ENCODE measurements at regions not wholly inside any gene's neighbourhood (a gene's known extent, or its start where the extent isn't known, plus 50 kb on each side); places are given as distances from the start of the nearest gene placed in this dataset.

- no peaks in the 10 kb centered on the region for H3K4me1 ChIP-seq
- no peaks in the 10 kb centered on the region for H3K27me3 ChIP-seq
- DNase-seq (ENCODE audit: low spot score in 2 of 2), result no peak
- H3K4me3 ChIP-seq, result no peak overlapping the region
- TF ChIP-seq, protein P1, sequence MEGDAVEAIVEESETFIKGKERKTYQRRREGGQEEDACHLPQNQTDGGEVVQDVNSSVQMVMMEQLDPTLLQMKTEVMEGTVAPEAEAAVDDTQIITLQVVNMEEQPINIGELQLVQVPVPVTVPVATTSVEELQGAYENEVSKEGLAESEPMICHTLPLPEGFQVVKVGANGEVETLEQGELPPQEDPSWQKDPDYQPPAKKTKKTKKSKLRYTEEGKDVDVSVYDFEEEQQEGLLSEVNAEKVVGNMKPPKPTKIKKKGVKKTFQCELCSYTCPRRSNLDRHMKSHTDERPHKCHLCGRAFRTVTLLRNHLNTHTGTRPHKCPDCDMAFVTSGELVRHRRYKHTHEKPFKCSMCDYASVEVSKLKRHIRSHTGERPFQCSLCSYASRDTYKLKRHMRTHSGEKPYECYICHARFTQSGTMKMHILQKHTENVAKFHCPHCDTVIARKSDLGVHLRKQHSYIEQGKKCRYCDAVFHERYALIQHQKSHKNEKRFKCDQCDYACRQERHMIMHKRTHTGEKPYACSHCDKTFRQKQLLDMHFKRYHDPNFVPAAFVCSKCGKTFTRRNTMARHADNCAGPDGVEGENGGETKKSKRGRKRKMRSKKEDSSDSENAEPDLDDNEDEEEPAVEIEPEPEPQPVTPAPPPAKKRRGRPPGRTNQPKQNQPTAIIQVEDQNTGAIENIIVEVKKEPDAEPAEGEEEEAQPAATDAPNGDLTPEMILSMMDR (IDR thresholded peaks at IDR 0.05), result no peak
- H3K27ac ChIP-seq, result no peak overlapping the region
- no peaks in the 10 kb centered on the region for H3K36me3 ChIP-seq
- intact Hi-C loops (cut with DNase I), result no loop called here
- H3K9me3 ChIP-seq, result no peaks in the 10 kb centered on the region
Observed at GRCh38 chr6:119568580-119568979, 219.0 kb upstream of the MAN1A1 start.

GRCh38 chr6:119566546-119567260, 217.1 kb upstream of the MAN1A1 start:
- no peak for DNase-seq (ENCODE audit: low spot score in 2 of 2)
- intact Hi-C loops (cut with DNase I), result no loop called here
- H3K27me3 ChIP-seq, result no peaks in the 10 kb centered on the region
- no peaks in the 10 kb centered on the region for H3K9me3 ChIP-seq
- H3K27ac ChIP-seq, result no peak overlapping the region
- H3K36me3 ChIP-seq, result no peaks in the 10 kb centered on the region
- no peaks in the 10 kb centered on the region for H3K4me1 ChIP-seq
- TF ChIP-seq, protein P1 (IDR thresholded peaks at IDR 0.05), result no peak
- H3K4me3 ChIP-seq, result no peak overlapping the region

DNA sequence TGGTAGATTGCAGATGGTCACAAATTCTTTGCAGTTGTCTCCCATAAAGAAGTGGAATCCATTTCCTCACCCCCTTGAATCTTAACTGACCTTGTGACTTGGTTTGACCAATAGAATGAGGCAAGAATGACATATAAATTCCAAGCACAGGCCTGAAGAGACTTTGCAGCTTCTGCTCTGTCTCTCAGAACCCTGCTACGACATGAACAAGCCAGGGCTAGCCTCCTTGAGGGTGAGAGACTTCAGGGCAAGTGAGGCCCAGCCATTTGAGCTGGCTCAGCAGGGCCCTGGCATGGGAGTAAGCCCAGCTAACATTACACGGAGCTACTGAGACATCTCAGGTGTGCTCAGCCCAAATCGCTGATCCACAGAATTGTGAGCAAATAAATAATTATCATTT, 216.3 kb upstream of the MAN1A1 start:
- DNase-seq (ENCODE audit: low spot score in 2 of 2), result no peak
- no peak overlapping the region for H3K4me3 ChIP-seq
- H3K4me1 ChIP-seq, result no peaks in the 10 kb centered on the region
- H3K27me3 ChIP-seq, result no peaks in the 10 kb centered on the region
- H3K9me3 ChIP-seq, result no peaks in the 10 kb centered on the region
- no peak overlapping the region for H3K27ac ChIP-seq
- no peaks in the 10 kb centered on the region for H3K36me3 ChIP-seq
- TF ChIP-seq, protein P1 (IDR thresholded peaks at IDR 0.05), result no peak
- intact Hi-C loops (cut with DNase I), result no loop called here

DNA sequence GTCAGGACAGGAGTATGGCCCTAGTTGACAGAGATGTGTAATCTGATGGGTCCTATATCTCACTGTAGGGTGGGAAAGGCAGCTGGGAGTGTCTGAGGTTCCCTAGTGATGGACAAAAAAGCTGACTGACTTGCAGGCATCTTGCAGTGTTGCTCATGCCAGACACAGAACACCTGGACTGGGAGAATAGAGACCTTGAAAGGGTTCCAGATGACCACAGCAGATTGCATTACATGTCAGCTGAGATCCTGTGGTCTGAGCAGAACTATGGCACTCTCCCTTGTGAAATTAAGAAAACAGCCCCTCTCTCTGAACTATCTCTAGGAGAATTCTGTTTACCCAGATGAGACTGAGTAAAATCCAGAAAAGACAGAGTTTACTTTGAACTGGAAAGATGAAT, 212.6 kb upstream of the MAN1A1 start:
- Histone ChIP-seq H3K4me3 (no peak overlapping the region), H3K4me1 (no peaks in the 10 kb centered on the region), H3K36me3 (no peaks in the 10 kb centered on the region), H3K9me3 (no peaks in the 10 kb centered on the region), H3K27ac (no peak overlapping the region), H3K27me3 (no peaks in the 10 kb centered on the region)
- intact Hi-C loops (cut with DNase I), result no loop called here
- TF ChIP-seq, protein P1 (IDR thresholded peaks at IDR 0.05), result no peak
- DNase-seq (ENCODE audit: low spot score in 2 of 2), result no peak

- no peak for DNase-seq (ENCODE audit: low spot score in 2 of 2)
- TF ChIP-seq, protein P1 (IDR thresholded peaks at IDR 0.05), result no peak
- Histone ChIP-seq H3K9me3 (no peaks in the 10 kb centered on the region), H3K4me3 (no peak overlapping the region), H3K27me3 (no peaks in the 10 kb centered on the region), H3K36me3 (no peaks in the 10 kb centered on the region), H3K4me1 (no peaks in the 10 kb centered on the region), H3K27ac (no peak overlapping the region)
- intact Hi-C loops (cut with DNase I), result no loop called here
Observed at GRCh38 chr6:119559586-119559985, 210.0 kb upstream of the MAN1A1 start.

DNA sequence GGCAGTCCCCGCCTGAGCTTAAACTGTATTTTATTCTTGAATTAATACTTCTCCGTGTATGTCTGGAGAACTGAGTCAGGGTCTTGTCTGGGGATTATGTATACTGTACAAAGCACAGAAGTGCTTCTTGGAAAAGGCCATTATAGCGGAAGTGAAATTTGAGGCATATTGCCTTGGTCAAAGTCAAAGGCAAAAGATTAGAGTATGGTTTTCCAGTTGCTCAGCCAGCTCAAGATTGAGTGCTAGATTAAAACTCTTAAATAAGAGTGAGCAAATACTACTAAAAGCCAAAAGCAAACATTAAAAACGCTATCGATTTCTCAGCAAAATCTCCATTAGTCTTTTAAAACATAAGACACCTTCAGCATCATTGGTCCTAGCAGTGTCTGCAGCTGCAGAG, 207.7 kb upstream of the MAN1A1 start:
- no peaks in the 10 kb centered on the region for H3K36me3 ChIP-seq
- H3K9me3 ChIP-seq, result no peaks in the 10 kb centered on the region
- H3K4me1 ChIP-seq, result no peaks in the 10 kb centered on the region
- TF ChIP-seq, protein P1 (IDR thresholded peaks at IDR 0.05), result no peak
- no peaks in the 10 kb centered on the region for H3K27me3 ChIP-seq
- no peak overlapping the region for H3K27ac ChIP-seq
- intact Hi-C loops (cut with DNase I), result no loop called here
- H3K4me3 ChIP-seq, result no peak overlapping the region
- no peak for DNase-seq (ENCODE audit: low spot score in 2 of 2)

Measured in ascending aorta (tissue), 2 donors.